Uterus (tissue), 3 donors: ENCODE measurements at regions not wholly inside any gene's neighbourhood (a gene's known extent, or its start where the extent isn't known, plus 50 kb on each side); places are given as distances from the start of the nearest gene placed in this dataset.
"Not testable (repeated sequence)": the region's sequence is repeated elsewhere in the genome, so short reads cannot be mapped to it uniquely, and the experiment has no call there.

ENCODE experiments used
- DNase-seq, 2 donors: peaks; one replicate each; pipeline ENCODE4 v3.0.0-alpha.2; 2019 to 2020
- H3K27ac ChIP-seq, 2 donors: fragments of 200-600 bp; sonication (generic); 1 replicate in 1 of 2; 2 replicates in 1 of 2; pipeline ENCODE4 v1.5.1; 2016 to 2018
- H3K27me3 ChIP-seq, 2 donors: fragments of 200-600 bp; sonication (generic); one replicate each; pipeline ENCODE4 v1.5.1; 2018 to 2019; ENCODE audit warnings: control low read depth in 1 of 2
- H3K36me3 ChIP-seq, 2 donors: fragments of 200-600 bp; sonication (generic); one replicate each; pipeline ENCODE4 v1.5.1; 2019; ENCODE audit warnings: control low read depth in 1 of 2
- H3K4me1 ChIP-seq, 2 donors: fragments of 200-600 bp; sonication (generic); one replicate each; pipeline ENCODE4 v1.5.1; 2018 to 2019; ENCODE audit warnings: control low read depth in 1 of 2
- H3K4me3 ChIP-seq, 2 donors: fragments of 200-600 bp; sonication (generic); 1 replicate in 1 of 2; 2 replicates in 1 of 2; pipeline ENCODE4 v1.5.1; 2018 to 2019; ENCODE audit warnings: mild to moderate bottlenecking in 1 of 2
- H3K9me3 ChIP-seq, 2 donors: fragments of 200-600 bp; sonication (generic); one replicate each; pipeline ENCODE4 v1.5.1; 2019; ENCODE audit warnings: control low read depth in 1 of 2
- POLR2A ChIP-seq, 2 donors: fragments of 450-650 bp; IDR thresholded peaks; one replicate each; pipeline ENCODE4 v1.6.1; 2016; ENCODE audit warnings: antibody characterized with exemption in 2 of 2, mild to moderate bottlenecking in 1 of 2, moderate library complexity in 1 of 2
- intact Hi-C: fragments of 100-400 bp; cut with DNase I; formaldehyde crosslinking; loops from one replicate; pipeline ENCODE4 v1.15.1; 2023; ENCODE audit warnings: low total_unique reads
- TF ChIP-seq, protein P1 (sequence below), 4 experiments: fragments of 200-600 bp in 2 of 4; fragments of 450-650 bp in 2 of 4; sonication (generic) in 2 of 4; IDR thresholded peaks; one replicate each; pipeline ENCODE4 v1.5.1; 2016 to 2019; ENCODE audit warnings: antibody characterized with exemption in 4 of 4, mild to moderate bottlenecking in 2 of 4, moderate library complexity in 1 of 4
- donor health status: DM: yes; HTN: yes; CAD: no.

DNA sequence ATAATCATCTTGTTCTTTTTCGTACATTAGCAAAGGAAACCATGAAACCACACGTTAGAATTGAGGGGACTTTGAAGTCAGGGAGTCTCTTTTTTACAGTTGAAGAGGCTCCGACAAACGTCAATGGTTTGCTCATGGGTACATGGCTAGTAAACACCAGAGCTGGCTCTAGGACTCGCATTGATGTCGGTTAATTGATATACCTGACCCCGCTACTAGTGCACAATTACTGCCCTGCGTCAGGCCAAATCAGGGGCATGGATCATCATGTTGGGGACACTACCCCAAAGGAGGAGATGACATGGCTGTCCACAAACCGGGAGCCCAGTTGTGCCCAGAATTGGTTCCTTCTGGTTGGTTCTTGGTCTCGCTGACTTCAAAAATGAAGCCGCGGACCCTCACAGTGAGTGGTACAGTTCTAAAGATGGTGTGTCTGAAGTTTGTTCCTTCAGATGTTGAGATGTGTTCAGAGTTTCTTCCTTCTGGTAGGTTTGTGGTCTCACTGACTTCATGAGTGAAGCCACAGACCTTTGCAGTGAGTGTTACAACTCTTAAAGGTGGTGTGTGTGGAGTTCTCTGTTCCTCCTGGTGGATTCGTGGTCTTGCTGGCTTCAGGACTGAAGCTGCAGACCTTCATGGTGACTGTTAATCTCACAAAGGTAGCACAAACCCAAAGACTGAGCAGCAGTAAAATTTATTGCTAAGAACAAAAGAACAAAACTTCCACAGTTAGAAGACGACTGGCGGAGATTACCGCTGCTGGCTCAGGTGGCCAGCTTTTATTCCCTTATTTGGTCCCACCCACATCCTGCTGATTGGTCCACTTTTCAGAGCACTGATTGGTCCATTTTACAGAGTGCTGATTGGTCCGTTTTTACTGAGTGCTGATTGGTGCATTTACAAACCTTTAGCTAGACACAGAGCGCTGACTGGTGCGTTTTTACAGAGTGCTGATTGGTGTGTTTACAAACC, 126.9 kb upstream of the ERRFI1 start:
- H3K27ac ChIP-seq: no peak overlapping the region
- no peak overlapping the region for H3K4me3 ChIP-seq
- DNase-seq: no peak
- intact Hi-C loops: no loop called here
- no peaks in the 10 kb centered on the region for H3K27me3 ChIP-seq
- no peaks in the 10 kb centered on the region for H3K9me3 ChIP-seq
- H3K36me3 ChIP-seq: no peaks in the 10 kb centered on the region
- H3K4me1 ChIP-seq: no peaks in the 10 kb centered on the region
- no peak for TF ChIP-seq POLR2A (IDR thresholded peaks at IDR 0.05)
- TF ChIP-seq, protein P1, sequence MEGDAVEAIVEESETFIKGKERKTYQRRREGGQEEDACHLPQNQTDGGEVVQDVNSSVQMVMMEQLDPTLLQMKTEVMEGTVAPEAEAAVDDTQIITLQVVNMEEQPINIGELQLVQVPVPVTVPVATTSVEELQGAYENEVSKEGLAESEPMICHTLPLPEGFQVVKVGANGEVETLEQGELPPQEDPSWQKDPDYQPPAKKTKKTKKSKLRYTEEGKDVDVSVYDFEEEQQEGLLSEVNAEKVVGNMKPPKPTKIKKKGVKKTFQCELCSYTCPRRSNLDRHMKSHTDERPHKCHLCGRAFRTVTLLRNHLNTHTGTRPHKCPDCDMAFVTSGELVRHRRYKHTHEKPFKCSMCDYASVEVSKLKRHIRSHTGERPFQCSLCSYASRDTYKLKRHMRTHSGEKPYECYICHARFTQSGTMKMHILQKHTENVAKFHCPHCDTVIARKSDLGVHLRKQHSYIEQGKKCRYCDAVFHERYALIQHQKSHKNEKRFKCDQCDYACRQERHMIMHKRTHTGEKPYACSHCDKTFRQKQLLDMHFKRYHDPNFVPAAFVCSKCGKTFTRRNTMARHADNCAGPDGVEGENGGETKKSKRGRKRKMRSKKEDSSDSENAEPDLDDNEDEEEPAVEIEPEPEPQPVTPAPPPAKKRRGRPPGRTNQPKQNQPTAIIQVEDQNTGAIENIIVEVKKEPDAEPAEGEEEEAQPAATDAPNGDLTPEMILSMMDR (IDR thresholded peaks at IDR 0.05): no peak

DNA sequence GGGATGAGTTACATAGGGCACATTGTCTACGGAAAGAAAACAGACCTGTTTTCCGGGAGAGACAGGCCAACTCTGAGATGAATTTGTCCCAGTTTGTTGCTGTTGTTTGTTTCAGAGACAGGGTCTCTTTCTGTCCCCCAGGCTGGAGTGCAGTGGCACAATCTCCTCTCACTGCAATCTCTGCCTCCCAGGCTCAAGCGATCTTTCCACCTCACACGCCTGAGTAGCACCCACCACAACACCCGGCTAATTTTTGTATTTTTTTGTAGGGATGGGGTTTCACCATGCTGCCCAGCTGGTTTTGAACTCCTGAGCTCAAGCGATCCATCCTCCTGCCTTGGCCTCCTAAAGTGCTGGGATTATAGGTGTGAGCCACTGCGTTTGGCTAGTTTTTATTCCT, 125.5 kb upstream of the ERRFI1 start:
- intact Hi-C loops: no loop called here
- H3K4me3 ChIP-seq: no peak overlapping the region
- no peak overlapping the region for H3K27ac ChIP-seq
- H3K9me3 ChIP-seq: no peaks in the 10 kb centered on the region
- no peaks in the 10 kb centered on the region for H3K27me3 ChIP-seq
- H3K4me1 ChIP-seq: no peaks in the 10 kb centered on the region
- TF ChIP-seq, protein P1 (IDR thresholded peaks at IDR 0.05): no peak
- TF ChIP-seq POLR2A (IDR thresholded peaks at IDR 0.05): no peak
- no peak for DNase-seq
- H3K36me3 ChIP-seq: no peaks in the 10 kb centered on the region

DNA sequence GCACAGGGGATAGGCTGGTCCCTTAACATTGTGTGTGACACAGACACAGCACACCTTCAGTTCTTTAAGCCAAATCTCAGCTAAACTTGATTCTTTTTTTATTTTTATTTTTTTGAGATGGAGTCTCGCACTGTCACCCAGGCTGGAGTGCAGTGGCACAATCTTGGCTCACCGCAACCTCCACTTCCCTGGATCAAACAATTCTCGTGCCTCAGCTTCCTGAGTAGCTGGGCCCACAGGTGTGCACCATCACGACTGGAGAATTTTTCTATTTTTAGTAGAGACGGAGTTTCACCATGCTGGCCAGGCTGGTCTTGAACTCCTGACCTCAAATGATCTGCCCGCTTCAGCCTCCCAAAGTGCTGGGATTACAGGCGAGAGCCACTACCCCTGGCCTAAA, 123.6 kb upstream of the ERRFI1 start:
- intact Hi-C loops, H3K27me3 ChIP-seq, H3K27ac ChIP-seq, DNase-seq, H3K4me1 ChIP-seq, H3K9me3 ChIP-seq, H3K36me3 ChIP-seq, H3K4me3 ChIP-seq: not testable (repeated sequence)

DNA sequence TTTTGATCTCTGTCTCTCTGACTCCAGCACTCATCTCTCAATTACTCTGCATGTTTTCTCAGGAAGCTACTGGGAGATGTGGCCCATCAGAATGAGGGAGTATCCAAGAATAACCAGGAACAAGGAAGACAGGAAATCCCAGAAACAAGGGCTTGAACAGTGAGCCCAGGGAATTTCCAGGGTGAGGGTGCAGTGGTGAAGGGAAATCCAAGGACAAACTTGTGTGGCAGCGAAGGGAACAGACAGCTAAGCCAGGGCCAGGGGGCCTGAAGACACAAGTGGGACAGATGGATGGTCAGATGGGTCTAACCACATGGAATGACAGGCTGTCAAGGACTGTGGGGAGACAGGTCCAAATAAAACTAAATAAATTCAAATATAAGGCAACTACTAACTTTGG, 121.8 kb upstream of the ERRFI1 start:
- TF ChIP-seq, protein P1 (IDR thresholded peaks at IDR 0.05): no peak
- TF ChIP-seq POLR2A (IDR thresholded peaks at IDR 0.05): no peak
- no peaks in the 10 kb centered on the region for H3K4me1 ChIP-seq
- H3K4me3 ChIP-seq: no peak overlapping the region
- no peaks in the 10 kb centered on the region for H3K36me3 ChIP-seq
- DNase-seq: no peak
- H3K27ac ChIP-seq: no peak overlapping the region
- intact Hi-C loops: no loop called here
- no peaks in the 10 kb centered on the region for H3K9me3 ChIP-seq
- H3K27me3 ChIP-seq: no peaks in the 10 kb centered on the region

DNA sequence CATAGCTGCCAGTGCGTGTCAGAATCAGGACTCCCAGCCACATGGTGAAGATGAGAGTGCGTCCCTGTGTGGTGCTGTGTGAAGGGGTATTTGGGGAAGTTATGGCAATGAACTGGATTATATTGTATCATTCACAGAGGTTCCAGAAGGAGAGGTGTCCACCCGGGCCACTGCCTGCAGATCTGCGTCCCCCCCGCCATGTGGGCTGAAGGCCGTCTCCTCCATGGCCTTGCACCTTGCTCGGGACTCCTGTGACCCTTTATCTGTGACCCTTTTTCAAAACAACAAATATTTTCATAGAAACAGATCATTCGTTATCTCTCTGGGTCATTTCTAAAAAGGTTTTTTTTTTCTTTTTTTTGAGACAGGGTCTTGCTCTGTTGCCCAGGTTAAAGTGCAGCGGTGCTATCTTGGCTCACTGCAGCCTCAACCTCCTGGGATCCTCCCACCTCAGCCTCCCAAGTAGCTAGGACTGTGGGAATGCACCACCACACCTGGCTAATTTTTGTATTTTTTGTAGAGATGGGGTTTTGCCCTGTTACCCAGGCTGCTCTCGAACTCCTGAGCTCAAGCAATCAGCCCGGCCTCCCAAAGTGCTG, 120.2 kb upstream of the ERRFI1 start:
- no peak for TF ChIP-seq POLR2A (IDR thresholded peaks at IDR 0.05)
- TF ChIP-seq, protein P1 (IDR thresholded peaks at IDR 0.05): no peak
- no peaks in the 10 kb centered on the region for H3K27me3 ChIP-seq
- intact Hi-C loops: no loop called here

More for the DNA sequence above, 120.2 kb upstream of the ERRFI1 start:
- no peak overlapping the region for H3K4me3 ChIP-seq
- no peak for DNase-seq
- no peaks in the 10 kb centered on the region for H3K9me3 ChIP-seq
- no peaks in the 10 kb centered on the region for H3K36me3 ChIP-seq
- H3K4me1 ChIP-seq: peaks cover 0 to 4% of the 10 kb centered on the region in 2 donors
- no peak overlapping the region for H3K27ac ChIP-seq
